ENCODE measurements at regions not wholly inside any gene's neighbourhood (a gene's known extent, or its start where the extent isn't known, plus 50 kb on each side); places are given as distances from the start of the nearest gene placed in this dataset.

- 67 to 91% (median 79%) methylated on average over 2 of the region's 2 CpGs for WGBS, 5 donors
- H3K27me3 ChIP-seq (replicated peaks in 1 of 7): peaks cover 0 to 3% (median 0%) of the 10 kb centered on the region in 7 donors
These were observed 59.7 kb upstream of the IER5L start for GRCh38 chr9:129237803-129238202.

GRCh38 chr9:129237164-129237611 lies 59.1 kb upstream of the IER5L start:
- Histone ChIP-seq H3K4me1 (peaks cover 0 to 33% (median 20%) of the 10 kb centered on the region in 6 donors), H3K36me3 (no peaks in the 10 kb centered on the region), H3K9me3 (peaks cover 0 to 15% (median 3%) of the 10 kb centered on the region in 8 donors), H3K27me3 (replicated peaks in 1 of 7) (peaks cover 0 to 3% (median 0%) of the 10 kb centered on the region in 7 donors), H3K27ac (peak overlapping the region in 5 of 8 donors; percentile 31 to 65 (median 52)), H3K4me3 (peak overlapping the region in 1 of 8 donors; percentile 51)
- no peak for TF ChIP-seq CTCF (IDR thresholded peaks at IDR 0.05 in 8 of 11, conservative IDR thresholded peaks at IDR 0.05 in 3 of 11)
- no peak for TF ChIP-seq POLR2AphosphoS5 (IDR thresholded peaks at IDR 0.05)
- peak; percentile 62 for DNase-seq
- intact Hi-C loops (cut with DNase I; ENCODE audit: low total_unique reads): no loop called here
- 19 to 28% (median 21%) methylated on average over 12 to 13 of the region's 13 CpGs for WGBS, 5 donors

More at GRCh38 chr9:129237803-129238202, 59.7 kb upstream of the IER5L start:
- Histone ChIP-seq H3K9me3 (peaks cover 0 to 15% (median 3%) of the 10 kb centered on the region in 8 donors), H3K4me1 (peaks cover 0 to 33% (median 20%) of the 10 kb centered on the region in 6 donors), H3K36me3 (no peaks in the 10 kb centered on the region), H3K27ac (peak overlapping the region in 4 of 8 donors; percentile 51 to 65 (median 52)), H3K4me3 (no peak overlapping the region)
- intact Hi-C loops (cut with DNase I; ENCODE audit: low total_unique reads): no loop called here
- DNase-seq: peak; percentile 42
- TF ChIP-seq POLR2AphosphoS5 (IDR thresholded peaks at IDR 0.05) (no peak), CTCF (IDR thresholded peaks at IDR 0.05 in 8 of 11, conservative IDR thresholded peaks at IDR 0.05 in 3 of 11) (no peak), POLR2A (IDR thresholded peaks at IDR 0.05) (no peak)

- Histone ChIP-seq H3K4me3 (peak overlapping the region in 5 of 8 donors; percentile 3 to 51 (median 14)), H3K36me3 (no peaks in the 10 kb centered on the region), H3K27ac (peak overlapping the region in 5 of 8 donors; percentile 31 to 65 (median 52)), H3K27me3 (replicated peaks in 1 of 7) (peaks cover 0 to 3% (median 0%) of the 10 kb centered on the region in 7 donors), H3K4me1 (peaks cover 0 to 33% (median 20%) of the 10 kb centered on the region in 6 donors), H3K9me3 (peaks cover 0 to 15% (median 3%) of the 10 kb centered on the region in 8 donors)
- 45 to 58% (median 49%) methylated on average over 15 of the region's 15 CpGs for WGBS, 5 donors
- intact Hi-C loops (cut with DNase I; ENCODE audit: low total_unique reads): no loop called here
- DNase-seq: peak; percentile 73
- TF ChIP-seq CTCF (IDR thresholded peaks at IDR 0.05 in 8 of 11, conservative IDR thresholded peaks at IDR 0.05 in 3 of 11) (no peak), POLR2AphosphoS5 (IDR thresholded peaks at IDR 0.05) (no peak), POLR2A (IDR thresholded peaks at IDR 0.05) (no peak)
These were observed 58.5 kb upstream of the IER5L start for GRCh38 chr9:129236441-129237145.

GRCh38 chr9:129235931-129236331 lies 57.9 kb upstream of the IER5L start:
- Histone ChIP-seq H3K4me1 (peaks cover 0 to 33% (median 20%) of the 10 kb centered on the region in 6 donors), H3K4me3 (peak overlapping the region in 4 of 8 donors; percentile 13 to 51 (median 16)), H3K27ac (peak overlapping the region in 4 of 8 donors; percentile 51 to 65 (median 52)), H3K9me3 (peaks cover 0 to 15% (median 3%) of the 10 kb centered on the region in 8 donors), H3K27me3 (replicated peaks in 1 of 7) (peaks cover 0 to 3% (median 0%) of the 10 kb centered on the region in 7 donors), H3K36me3 (no peaks in the 10 kb centered on the region)
- WGBS, 5 donors: 39 to 63% (median 52%) methylated on average over 6 to 7 of the region's 7 CpGs
- intact Hi-C loops (cut with DNase I; ENCODE audit: low total_unique reads): no loop called here
- peak; percentile 84 for DNase-seq
- peak; percentile 38 to 67 (median 64) for TF ChIP-seq POLR2AphosphoS5 (IDR thresholded peaks at IDR 0.05)
- TF ChIP-seq CTCF (IDR thresholded peaks at IDR 0.05 in 8 of 11, conservative IDR thresholded peaks at IDR 0.05 in 3 of 11): no peak
- TF ChIP-seq POLR2A (IDR thresholded peaks at IDR 0.05): no peak
